Body of pancreas (tissue), 4 donors: ENCODE measurements at regions not wholly inside any gene's neighbourhood (a gene's known extent, or its start where the extent isn't known, plus 50 kb on each side); places are given as distances from the start of the nearest gene placed in this dataset.

Experiments used
- ATAC-seq: fragments of 150-250 bp; one replicate; pipeline ENCODE4 v1.9.1; 2016
- DNase-seq, 4 donors: peaks; one replicate each; pipeline ENCODE4 v3.0.0-alpha.2; 2019
- H3K27ac ChIP-seq, 4 donors: fragments of 200-600 bp; sonication (generic); 1 replicate in 3 of 4; 2 replicates in 1 of 4; pipeline versions ENCODE4 v1.5.1 to v1.6.1; 2016 to 2019; ENCODE audit warnings: mild to moderate bottlenecking in 1 of 4, mixed read lengths in 1 of 4, moderate library complexity in 1 of 4
- H3K27me3 ChIP-seq, 2 donors: fragments of 200-600 bp; sonication (generic); one replicate each; pipeline ENCODE4 v1.6.0; 2016; ENCODE audit warnings: mild to moderate bottlenecking in 1 of 2
- H3K36me3 ChIP-seq, 2 donors: fragments of 200-600 bp; sonication (generic); replicated peaks in 1 of 2; 2 replicates each; pipeline ENCODE4 v1.5.1; 2016; ENCODE audit warnings: low read depth in 2 of 2; ENCODE audit not compliant: insufficient read depth in 1 of 2
- H3K4me1 ChIP-seq: fragments of 200-600 bp; sonication (generic); one replicate; pipeline ENCODE4 v1.6.0; 2016
- H3K4me3 ChIP-seq, 2 donors: fragments of 200-600 bp; sonication (generic); 1 replicate in 1 of 2; 2 replicates in 1 of 2; pipeline ENCODE4 v1.5.1; 2016 to 2019
- H3K9me3 ChIP-seq, 3 donors: fragments of 200-600 bp; sonication (generic); 1 replicate in 2 of 3; 2 replicates in 1 of 3; pipeline ENCODE4 v1.5.1; 2016
- CTCF ChIP-seq, 7 experiments: fragments of 450-650 bp in 4 of 7; fragments of 200-600 bp in 3 of 7; sonication (generic) in 3 of 7; IDR thresholded peaks; one replicate each; pipeline ENCODE4 v1.5.1; 2016 to 2019; ENCODE audit warnings: antibody characterized with exemption in 7 of 7
- POLR2A ChIP-seq, 3 donors: fragments of 450-650 bp; IDR thresholded peaks; one replicate each; pipeline ENCODE4 v1.6.1; 2016; ENCODE audit warnings: antibody characterized with exemption in 3 of 3, mild to moderate bottlenecking in 2 of 3
- WGBS, 2 donors: methylation state at CpG; one replicate each; pipeline ENCODE4 v1.1.5; 2017; 5-methylcytosine and 5-hydroxymethylcytosine counted together
- intact Hi-C: fragments of 100-400 bp; cut with DNase I; formaldehyde crosslinking; loops from one replicate; pipeline ENCODE4 v1.15.1; 2023

- Histone ChIP-seq H3K4me1 (no peaks in the 10 kb centered on the region), H3K27me3 (no peaks in the 10 kb centered on the region), H3K27ac (no peak overlapping the region), H3K36me3 (no peaks in the 10 kb centered on the region), H3K9me3 (no peaks in the 10 kb centered on the region), H3K4me3 (no peak overlapping the region)
- ATAC-seq (no peak), DNase-seq (no peak)
- TF ChIP-seq POLR2A (IDR thresholded peaks at IDR 0.05) = no peak
- TF ChIP-seq CTCF (IDR thresholded peaks at IDR 0.05) = no peak
- intact Hi-C loops = no loop called here
- 32 to 41% methylated on average over 7 of the region's 7 CpGs for WGBS, 2 donors
Observed at GRCh38 chr5:9838916-9839315, 208.8 kb upstream of the TAS2R1 start.

- intact Hi-C loops = no loop called here
Observed at GRCh38 chr5:9834871-9835770, 205.0 kb upstream of the TAS2R1 start.

GRCh38 chr5:9833871-9834270 lies 203.7 kb upstream of the TAS2R1 start:
- WGBS, 2 donors = 55 to 56% methylated on average over 6 of the region's 6 CpGs

More at GRCh38 chr5:9834871-9835770, 205.0 kb upstream of the TAS2R1 start:
- Histone ChIP-seq H3K4me1 (no peaks in the 10 kb centered on the region), H3K9me3 (no peaks in the 10 kb centered on the region), H3K27ac (no peak overlapping the region), H3K27me3 (no peaks in the 10 kb centered on the region), H3K4me3 (no peak overlapping the region), H3K36me3 (no peaks in the 10 kb centered on the region)
- ATAC-seq (no peak), DNase-seq (no peak)
- no peak for TF ChIP-seq POLR2A (IDR thresholded peaks at IDR 0.05)
- TF ChIP-seq CTCF (IDR thresholded peaks at IDR 0.05) = no peak
- WGBS, 2 donors = 24% methylated on average over 9 of the region's 9 CpGs

GRCh38 chr5:9832921-9833320 lies 202.8 kb upstream of the TAS2R1 start:
- ATAC-seq = no peak
- 23 to 26% methylated on average over 5 of the region's 5 CpGs for WGBS, 2 donors
- no peaks in the 10 kb centered on the region for H3K36me3 ChIP-seq
- no peaks in the 10 kb centered on the region for H3K4me1 ChIP-seq
- DNase-seq = no peak
- TF ChIP-seq POLR2A (IDR thresholded peaks at IDR 0.05) (no peak), CTCF (IDR thresholded peaks at IDR 0.05) (no peak)
- no peaks in the 10 kb centered on the region for H3K27me3 ChIP-seq
- H3K27ac ChIP-seq = no peak overlapping the region
- no peak overlapping the region for H3K4me3 ChIP-seq
- no peaks in the 10 kb centered on the region for H3K9me3 ChIP-seq
- intact Hi-C loops = no loop called here

More at GRCh38 chr5:9833871-9834270, 203.7 kb upstream of the TAS2R1 start:
- TF ChIP-seq CTCF (IDR thresholded peaks at IDR 0.05) (no peak), POLR2A (IDR thresholded peaks at IDR 0.05) (no peak)
- no peaks in the 10 kb centered on the region for H3K36me3 ChIP-seq
- no peak overlapping the region for H3K4me3 ChIP-seq
- H3K4me1 ChIP-seq = no peaks in the 10 kb centered on the region
- ATAC-seq (no peak), DNase-seq (no peak)
- H3K27ac ChIP-seq = no peak overlapping the region
- intact Hi-C loops = no loop called here
- no peaks in the 10 kb centered on the region for H3K27me3 ChIP-seq
- H3K9me3 ChIP-seq = no peaks in the 10 kb centered on the region

- no peaks in the 10 kb centered on the region for H3K27me3 ChIP-seq
- no peak overlapping the region for H3K4me3 ChIP-seq
- 68 to 74% methylated on average over 6 of the region's 6 CpGs for WGBS, 2 donors
- ATAC-seq (no peak), DNase-seq (no peak)
- no peak overlapping the region for H3K27ac ChIP-seq
- TF ChIP-seq CTCF (IDR thresholded peaks at IDR 0.05) (no peak), POLR2A (IDR thresholded peaks at IDR 0.05) (no peak)
- H3K36me3 ChIP-seq = no peaks in the 10 kb centered on the region
- intact Hi-C loops = no loop called here
- H3K9me3 ChIP-seq = no peaks in the 10 kb centered on the region
- H3K4me1 ChIP-seq = no peaks in the 10 kb centered on the region
Observed at GRCh38 chr5:9831823-9832222, 201.7 kb upstream of the TAS2R1 start.
